ENCODE measurements at regions not wholly inside any gene's neighbourhood (a gene's known extent, or its start where the extent isn't known, plus 50 kb on each side); places are given as distances from the start of the nearest gene placed in this dataset.
"Not testable (repeated sequence)": the region's sequence is repeated elsewhere in the genome, so short reads cannot be mapped to it uniquely, and the experiment has no call there.

GRCh38 chrX:77293331-77293995, 153.7 kb upstream of the FGF16 start:
- no peak for DNase-seq (ENCODE audit: low read depth)
- in situ Hi-C loops (cut with HindIII; ENCODE audit: low pct_unique_long_range_greater_than_20kb, low sequenced_read_pairs), result no loop called here

DNA sequence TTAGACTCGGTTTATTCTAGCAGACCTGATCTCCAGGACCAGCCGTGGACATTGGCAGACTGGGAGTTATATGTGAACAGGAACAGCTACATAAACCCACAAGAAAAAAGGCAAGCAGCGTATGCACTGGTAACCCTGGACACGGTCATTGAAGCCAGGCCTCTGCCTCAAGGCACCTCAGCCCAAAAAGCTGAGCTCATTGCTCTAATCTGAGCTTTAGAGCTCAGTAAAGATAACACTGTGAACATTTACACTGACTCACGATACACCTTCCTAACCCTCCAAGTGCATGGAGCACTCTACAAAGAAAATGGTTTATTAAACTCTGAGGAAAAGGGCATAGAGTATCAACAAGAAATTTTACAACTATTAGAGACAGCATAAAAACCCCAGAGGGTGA, 148.9 kb upstream of the FGF16 start:
- in situ Hi-C loops (cut with HindIII; ENCODE audit: low pct_unique_long_range_greater_than_20kb, low sequenced_read_pairs), result no loop called here
- no peak for DNase-seq (ENCODE audit: low read depth)

GRCh38 chrX:77298790-77299189, 148.4 kb upstream of the FGF16 start:
- in situ Hi-C loops (cut with HindIII; ENCODE audit: low pct_unique_long_range_greater_than_20kb, low sequenced_read_pairs), result no loop called here

DNA sequence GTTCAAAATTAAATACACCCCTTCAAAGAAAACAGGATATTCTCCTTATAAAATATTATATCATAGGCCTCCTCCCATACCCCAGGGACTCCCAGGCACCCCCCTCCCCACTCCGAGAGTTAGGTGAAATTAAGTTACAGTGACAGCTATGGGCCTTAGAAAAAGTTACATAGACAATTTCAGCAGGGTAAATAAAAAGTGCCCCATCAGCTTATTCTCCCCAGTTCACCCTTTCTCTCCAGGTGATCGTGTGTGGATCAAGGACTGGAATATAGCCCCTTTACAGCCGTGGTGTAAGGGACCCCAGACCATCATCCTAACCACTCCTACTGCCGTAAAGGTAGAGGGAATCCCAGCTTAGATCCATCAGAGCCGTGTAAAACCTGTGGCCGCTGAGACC, 147.6 kb upstream of the FGF16 start:
- no peak for DNase-seq (ENCODE audit: low read depth)
- in situ Hi-C loops (cut with HindIII; ENCODE audit: low pct_unique_long_range_greater_than_20kb, low sequenced_read_pairs), result no loop called here

More at GRCh38 chrX:77298790-77299189, 148.4 kb upstream of the FGF16 start:
- DNase-seq (ENCODE audit: low read depth), result no peak

DNA sequence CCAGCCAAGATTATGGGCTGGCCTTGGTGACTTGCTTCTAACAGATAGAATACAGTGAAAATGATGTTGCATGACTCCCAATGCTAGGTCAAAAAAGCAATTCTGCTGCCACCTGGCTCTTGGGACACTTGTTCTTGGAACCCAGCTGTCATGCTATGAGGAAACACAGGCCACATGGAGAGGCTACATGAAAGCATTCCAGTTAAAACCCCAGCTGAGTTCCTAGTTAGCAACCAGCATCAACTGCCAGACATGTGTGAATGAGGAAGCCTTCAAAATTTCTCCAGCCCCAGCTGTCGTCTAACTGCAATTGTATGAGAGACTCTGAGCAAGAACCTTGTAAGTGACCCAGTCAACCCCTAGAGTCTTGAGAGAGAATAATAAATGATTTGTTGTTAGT, 105.2 kb upstream of the FGF16 start:
- DNase-seq (ENCODE audit: low read depth), result no peak

DNA sequence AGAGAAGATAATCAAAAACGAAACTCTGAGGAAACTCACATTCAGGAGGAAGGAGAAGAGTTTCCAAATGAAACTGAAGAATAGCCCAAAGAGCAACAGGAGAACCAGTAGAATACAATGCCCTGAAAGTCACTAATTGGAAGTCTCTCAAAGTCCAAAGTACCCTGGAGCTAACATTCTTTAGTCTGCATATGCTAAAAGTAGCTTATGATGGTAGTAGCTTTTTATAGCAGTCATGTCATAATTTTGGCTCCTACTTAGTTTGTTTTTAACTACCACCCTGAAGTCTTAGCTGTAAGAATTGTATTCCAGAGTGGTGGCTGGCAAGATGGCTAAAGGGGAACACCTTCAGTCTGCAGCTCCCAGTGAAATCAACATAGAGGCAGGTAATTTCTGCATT, 100.3 kb upstream of the FGF16 start:
- in situ Hi-C loops (cut with HindIII; ENCODE audit: low pct_unique_long_range_greater_than_20kb, low sequenced_read_pairs), result no loop called here
- DNase-seq (ENCODE audit: low read depth), result no peak

More for the DNA sequence above, 105.2 kb upstream of the FGF16 start:
- in situ Hi-C loops (cut with HindIII; ENCODE audit: low pct_unique_long_range_greater_than_20kb, low sequenced_read_pairs), result no loop called here

DNA sequence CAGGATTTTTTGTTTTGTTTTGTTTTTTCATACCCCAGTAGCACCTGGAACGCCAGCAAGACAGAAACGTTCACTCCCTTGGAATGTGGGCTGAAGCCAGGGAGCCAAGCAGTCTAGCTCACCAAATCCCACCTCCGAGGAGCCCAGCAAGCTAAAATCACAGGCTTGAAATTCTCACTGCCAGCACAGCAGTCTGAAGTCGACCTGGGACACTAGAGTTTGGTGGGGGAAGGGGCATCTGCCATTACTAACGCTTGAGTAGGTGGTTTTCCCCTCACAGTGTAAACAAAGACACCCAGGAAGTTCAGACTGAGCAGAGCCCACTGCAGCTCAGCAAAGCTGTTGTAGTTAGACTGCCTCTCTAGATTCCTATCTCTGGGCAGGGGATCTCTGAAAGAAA, 99.6 kb upstream of the FGF16 start:
- DNase-seq (ENCODE audit: low read depth), result no peak
- in situ Hi-C loops (cut with HindIII; ENCODE audit: low pct_unique_long_range_greater_than_20kb, low sequenced_read_pairs), result no loop called here

DNA sequence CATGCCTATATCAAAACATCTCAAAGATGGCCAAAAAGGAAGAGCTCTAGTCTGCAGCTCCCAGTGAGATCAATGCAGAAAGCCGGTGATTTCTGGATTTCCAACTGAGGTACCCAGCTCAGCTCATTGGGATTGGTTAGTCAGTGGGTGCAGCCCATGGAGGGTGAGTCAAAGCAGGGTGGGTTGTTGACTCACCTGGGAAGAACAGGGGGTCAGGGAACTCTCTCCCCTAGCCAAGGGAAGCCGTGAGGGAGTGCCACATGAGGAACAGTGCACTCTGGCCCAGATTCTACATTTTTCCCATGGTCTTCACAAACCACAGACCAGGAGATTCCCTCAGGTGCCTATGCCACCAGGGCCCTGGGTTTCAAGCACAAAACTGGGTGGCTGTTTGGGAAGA, 57.3 kb upstream of the FGF16 start:
- in situ Hi-C loops (cut with HindIII; ENCODE audit: low pct_unique_long_range_greater_than_20kb, low sequenced_read_pairs), result no loop called here
- no peak for DNase-seq (ENCODE audit: low read depth)

GRCh38 chrX:77390365-77390764, 56.8 kb upstream of the FGF16 start:
- DNase-seq (ENCODE audit: low read depth); in situ Hi-C loops (cut with HindIII; ENCODE audit: low pct_unique_long_range_greater_than_20kb, low sequenced_read_pairs): not testable (repeated sequence)

DNA sequence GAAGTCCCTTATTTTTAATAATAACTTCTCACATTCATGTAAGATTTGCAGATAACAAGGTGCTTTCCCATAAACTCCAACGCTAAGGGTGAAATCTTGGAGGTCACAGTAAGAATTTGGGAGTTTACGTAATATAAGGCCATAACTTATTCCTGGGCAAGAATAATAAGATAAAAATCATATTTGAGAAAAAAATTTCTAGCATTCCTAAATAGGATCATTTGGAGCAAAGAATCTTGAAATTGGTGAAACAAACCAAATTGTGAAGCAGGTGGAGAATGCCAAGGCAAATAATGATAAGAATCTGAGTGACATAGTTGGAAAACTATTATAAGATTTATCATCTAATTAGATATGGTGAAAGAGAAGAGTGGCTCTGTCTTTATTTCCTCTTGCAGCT, 50.4 kb upstream of the FGF16 start:
- no peak for DNase-seq (ENCODE audit: low read depth)
- in situ Hi-C loops (cut with HindIII; ENCODE audit: low pct_unique_long_range_greater_than_20kb, low sequenced_read_pairs), result no loop called here
